NCI-H2227 (cell line): ENCODE measurements at regions not wholly inside any gene's neighbourhood (a gene's known extent, or its start where the extent isn't known, plus 50 kb on each side); places are given as distances from the start of the nearest gene placed in this dataset.
"Not testable (repeated sequence)": the region's sequence is repeated elsewhere in the genome, so short reads cannot be mapped to it uniquely, and the experiment has no call there.

ENCODE experiments used
- DNase-seq: peaks from one replicate; lab custom pipeline; 2025; ENCODE audit not compliant: unreplicated experiment; lab: John Stamatoyannopoulos, UW

DNA sequence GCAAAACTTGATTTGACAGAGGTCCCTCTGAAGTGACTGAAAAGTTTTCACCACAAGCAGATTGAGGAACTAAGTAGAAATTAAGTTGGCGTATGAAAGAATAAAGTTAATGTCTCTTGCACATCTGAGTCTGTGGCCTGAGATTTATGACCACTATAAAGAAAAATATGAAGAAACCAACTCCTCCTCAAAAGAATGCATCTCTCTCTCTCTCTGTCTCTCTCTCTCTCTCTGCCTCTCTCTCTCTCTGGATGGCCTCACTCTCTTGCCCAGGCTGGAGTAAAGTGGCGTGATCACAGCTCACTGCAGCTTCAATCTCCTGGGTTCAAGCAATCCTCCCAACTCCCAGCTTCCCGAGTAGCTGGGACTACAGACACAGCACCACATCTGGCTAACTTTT lies 55.2 kb downstream of the RPL22L1 start:
- DNase-seq, result no peak

DNA sequence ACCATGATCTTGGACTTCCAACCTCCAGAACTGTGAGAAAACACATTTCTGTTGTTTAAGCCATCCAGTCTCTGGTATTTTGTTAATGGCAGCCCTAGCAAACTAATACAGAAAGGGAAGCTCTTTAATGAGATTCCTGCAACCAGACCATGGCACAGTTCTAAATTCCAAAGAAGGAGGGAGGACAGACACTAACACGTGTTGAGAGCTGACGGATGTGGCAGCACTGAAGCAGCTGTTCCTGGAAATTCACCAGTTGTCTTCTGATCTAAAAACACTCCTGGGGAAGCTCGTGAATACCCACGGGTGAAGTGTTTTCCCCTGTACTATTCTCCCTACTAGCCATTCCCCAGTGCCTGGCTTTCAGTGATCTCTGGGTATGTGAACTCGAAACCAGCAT lies 56.7 kb downstream of the RPL22L1 start:
- no peak for DNase-seq

DNA sequence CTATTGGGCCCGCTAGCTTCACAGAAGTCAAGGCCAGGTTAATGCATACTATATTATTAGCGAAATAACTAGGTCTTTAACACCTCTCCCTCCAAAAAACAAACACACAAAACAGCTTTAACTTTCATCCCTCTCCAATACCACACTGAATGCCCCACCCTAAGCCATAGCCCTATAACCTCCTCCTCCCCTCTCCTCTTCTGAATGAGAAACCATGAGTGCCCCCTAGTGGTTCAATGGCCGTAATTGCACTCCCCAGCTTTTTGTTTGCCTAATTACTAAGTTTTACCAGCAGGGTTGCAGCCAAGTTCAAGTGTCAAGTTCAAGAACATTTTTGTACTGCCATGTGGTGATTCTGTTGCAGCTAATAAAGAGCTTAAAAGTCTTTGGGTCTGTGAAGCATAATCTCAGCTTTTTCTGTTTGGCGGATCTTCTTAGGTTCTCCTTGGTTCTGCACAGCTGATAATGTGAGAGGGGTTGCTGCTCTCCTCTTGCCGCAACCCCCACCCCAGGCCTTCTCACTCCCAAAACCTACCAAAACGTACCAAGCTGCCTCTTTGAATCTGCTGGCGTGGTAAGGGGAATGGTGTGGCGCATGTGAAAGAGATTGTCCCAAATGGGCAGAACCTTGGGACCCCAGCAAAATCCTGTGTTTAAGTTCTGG lies 57.9 kb downstream of the RPL22L1 start:
- DNase-seq, result peak; percentile 84

DNA sequence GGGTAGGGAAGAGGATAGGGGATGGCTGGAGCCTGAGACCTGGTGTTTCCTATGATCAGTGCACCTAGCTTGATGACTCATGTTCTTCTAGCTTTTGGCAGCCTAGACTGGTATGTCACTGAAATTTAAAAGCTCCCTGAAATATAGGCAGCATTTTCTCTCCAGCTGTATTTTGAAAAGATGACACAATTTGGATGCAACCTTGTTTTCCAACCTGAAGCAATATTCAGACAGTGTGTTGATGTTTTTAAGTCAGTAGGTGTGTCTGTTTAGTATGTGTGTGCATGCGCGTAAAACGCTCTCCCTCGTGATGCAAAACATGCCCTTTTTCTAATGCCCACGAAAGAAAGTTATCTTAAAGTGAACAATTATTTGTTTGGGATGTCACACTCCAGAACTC lies 58.5 kb downstream of the RPL22L1 start:
- DNase-seq, result no peak

DNA sequence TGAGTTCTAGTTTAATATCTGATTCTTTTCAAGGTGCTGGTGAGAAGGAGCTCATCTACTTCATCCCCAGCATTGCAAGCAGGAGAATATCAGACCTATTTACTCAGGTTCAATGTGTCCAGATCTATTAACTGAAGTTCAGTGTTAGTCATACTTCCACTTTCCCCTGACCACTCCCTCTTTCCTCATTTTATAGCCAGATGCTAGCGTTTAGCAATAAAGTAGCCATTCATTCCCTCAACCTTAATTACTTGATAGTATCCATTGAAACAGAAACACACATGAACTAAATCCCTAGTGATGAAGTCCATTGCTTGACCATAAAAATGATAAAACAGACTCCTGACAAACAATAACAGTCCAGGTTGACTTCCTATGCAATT lies 60.0 kb downstream of the RPL22L1 start:
- no peak for DNase-seq

DNA sequence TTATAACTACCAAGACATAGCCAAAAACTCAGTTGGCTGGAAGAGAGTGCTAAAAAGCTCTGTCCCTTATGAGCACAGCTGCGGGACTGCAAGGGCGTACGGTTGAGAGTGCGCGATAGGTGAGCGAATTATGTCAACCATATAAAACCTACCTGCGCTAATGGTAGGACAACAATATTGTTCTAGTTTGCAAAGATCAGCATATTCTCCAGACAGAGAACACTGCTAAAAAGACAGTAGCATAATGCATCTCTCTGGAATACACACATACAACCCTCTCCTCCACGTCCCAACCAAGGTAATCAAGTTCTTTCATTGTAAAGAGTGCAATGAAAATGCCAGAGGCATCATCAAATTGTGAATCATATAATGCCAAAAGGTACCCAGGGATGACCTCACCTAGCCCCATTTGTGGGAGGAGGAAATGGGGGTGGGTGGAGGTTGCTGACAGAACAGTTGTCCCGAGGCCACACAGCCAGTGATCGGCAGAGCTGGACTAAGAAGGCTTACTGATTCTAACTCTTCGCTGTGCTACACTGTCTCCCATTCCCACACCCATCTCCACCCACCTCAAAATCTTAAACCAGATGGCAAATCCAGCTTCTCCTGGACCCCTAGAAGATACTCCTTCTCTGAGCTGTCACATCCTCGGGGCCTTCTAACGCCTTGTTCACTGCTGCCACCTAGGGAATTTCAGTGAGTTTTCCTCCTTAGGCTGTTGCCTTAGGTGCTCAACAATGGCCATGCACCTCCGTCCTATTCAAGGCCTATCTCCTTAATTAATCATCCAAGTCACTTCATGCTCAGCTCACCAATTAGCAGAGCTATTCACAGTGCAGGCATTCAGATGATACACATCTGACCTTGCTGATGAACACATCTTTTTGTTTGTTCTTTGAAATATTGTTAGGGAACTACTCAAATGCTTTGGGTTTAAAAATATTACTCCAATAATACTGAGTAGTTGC lies 60.7 kb downstream of the RPL22L1 start:
- peak; percentile 54 for DNase-seq

DNA sequence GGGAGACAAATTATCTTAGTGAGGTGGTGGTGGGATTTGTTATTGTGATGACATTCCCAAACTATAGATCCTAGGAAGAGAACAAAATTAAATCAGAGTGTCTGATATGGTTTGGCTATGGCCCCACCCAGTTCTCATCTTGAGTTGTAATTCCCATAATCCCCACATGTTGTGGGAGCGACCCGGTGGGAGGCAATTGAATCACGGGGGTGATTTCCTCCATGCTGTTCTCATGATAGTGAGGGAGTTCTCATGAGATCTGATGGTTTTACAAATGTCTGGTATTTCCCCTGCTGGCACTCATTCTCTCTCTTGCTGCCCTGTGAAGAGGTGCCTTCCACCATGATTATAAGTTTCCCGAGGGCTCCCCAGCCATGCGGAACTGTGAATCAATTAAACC lies 62.0 kb downstream of the RPL22L1 start:
- DNase-seq, result no peak

DNA sequence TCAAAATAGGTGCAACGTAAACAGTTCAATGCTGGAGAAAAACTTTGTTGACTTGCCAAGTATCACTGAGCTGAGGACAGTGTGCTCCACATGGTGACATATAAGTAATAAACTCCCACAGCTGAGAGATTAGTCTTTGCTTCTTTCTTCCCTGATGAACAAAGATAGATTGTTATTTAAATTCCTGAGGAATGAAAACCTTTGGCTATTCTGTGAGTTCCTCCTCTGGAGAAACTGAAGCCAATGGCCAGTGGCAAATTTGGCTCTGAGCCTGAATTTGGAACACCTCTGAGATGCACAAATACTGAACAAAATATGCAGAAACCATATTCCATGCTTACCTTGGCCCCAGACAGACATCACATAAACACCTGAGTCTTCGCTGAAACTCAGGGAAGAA lies 63.3 kb downstream of the RPL22L1 start:
- DNase-seq, result no peak

DNA sequence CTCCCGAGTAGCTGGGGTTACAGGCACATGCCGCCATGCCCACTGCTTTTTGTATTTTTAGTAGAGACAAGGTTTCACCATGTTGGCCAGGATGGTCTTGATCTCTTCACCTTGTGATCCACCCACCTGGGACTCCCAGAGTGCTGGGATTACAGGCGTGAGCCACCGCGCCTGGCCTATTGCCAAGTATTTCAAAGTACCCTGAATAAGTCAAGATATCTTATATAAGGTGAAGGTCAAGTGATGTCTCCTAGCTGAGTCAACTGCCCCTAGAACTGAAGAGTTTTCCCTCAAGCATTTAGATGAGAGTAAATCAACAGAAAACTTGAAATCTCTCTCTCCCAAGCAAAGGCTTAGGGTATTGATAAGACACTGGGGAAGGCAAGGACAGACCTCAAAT lies 63.9 kb downstream of the RPL22L1 start:
- no peak for DNase-seq

DNA sequence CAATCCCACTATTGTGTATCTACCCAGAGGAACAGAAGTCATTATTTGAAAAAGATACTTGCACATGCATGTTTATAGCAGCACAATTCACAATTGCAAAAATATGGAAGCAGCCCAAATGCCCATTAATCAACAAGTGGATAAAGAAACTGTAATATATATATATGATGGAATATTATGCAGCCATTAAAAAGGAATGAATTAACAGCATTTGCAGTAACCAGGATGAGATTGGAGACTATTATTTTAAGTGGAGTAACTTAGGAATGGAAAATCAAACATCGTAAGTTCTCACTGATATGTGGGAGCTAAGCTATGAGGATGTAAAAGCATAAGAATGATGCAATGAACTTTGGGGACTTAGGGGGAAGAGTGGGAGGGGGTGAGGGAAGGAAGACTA lies 64.7 kb downstream of the RPL22L1 start:
- not testable (repeated sequence) for DNase-seq

DNA sequence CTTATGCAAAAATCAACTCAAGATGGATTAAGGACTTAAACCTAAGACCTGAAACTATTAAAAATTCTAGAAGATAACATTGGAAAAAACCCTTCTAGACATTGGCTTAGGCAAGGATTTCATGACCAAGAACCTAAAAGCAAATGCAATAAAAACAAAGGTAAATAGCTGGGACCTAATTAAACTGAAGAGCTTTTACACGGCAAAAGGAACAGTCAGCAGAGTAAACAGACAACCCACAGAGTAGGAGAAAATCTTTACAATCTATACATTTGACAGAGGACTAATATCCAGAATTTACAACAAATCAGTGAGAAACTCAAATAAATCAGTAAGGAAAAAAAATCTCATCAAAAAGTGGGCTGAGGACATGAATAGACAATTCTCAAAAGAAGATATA lies 65.4 kb downstream of the RPL22L1 start:
- not testable (repeated sequence) for DNase-seq

DNA sequence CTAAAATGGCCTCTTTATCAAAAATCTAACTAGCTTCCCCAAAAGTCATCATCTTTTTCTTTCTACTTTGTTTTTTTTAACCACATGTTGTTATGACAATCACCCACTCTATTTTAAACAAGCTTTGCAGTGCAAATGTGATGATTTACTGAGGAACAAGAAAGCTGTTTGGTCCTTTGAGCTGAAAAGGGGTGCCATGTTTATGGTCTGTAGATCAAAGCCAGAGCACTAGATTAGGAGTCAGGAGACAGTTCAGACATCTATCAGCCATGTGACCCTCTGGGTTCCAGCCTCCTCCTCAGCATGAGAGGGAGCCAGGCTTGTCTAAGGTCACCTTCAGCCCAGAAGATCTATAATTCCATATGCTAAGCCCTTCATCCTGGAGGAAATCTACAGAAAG lies 65.9 kb downstream of the RPL22L1 start:
- DNase-seq, result no peak

DNA sequence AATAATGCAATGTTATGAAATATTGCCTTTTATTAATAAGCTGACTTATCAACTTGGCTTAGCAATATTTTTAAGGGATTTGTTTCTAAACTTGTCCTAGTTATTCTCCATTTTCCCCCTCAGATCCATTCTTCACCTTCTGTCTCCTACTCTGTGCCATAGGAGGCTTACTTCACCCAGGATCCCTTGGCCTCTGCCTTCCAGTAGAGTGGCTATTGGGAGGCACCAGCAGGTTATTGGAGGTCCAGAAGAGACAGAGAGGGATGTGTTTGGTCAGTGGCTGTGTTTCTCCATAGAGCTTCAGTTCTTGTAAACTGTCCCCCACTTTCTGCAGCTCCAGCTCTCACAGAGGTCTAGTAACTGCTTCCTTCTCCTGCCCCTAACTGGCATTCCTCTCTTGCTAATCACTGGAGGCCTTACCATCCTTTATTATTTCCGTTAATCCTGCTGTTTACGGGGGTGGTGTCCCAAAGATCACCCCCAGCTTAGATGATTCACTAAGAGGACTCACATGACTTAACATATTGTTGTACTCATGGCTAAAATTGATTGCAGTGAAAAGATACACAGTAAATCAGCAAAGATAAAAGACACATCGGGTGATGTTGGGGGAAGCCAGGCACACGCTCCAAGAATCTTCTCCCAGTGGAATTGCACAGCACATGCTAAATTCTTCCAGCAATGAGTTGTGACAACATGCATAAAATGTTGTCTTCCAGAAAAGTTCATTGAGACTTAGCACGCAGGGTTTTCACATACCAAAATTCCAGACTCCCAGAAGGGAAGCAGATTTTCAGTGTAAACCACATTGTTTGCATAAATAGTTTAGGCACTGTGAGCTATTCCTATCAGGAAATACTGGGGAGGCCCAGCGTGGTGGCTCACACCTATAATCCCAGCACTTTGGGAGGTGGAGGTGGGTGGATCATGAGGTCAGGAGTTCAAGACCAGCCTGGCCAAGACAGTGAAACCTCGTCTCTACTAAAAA lies 67.5 kb downstream of the RPL22L1 start:
- no peak for DNase-seq

DNA sequence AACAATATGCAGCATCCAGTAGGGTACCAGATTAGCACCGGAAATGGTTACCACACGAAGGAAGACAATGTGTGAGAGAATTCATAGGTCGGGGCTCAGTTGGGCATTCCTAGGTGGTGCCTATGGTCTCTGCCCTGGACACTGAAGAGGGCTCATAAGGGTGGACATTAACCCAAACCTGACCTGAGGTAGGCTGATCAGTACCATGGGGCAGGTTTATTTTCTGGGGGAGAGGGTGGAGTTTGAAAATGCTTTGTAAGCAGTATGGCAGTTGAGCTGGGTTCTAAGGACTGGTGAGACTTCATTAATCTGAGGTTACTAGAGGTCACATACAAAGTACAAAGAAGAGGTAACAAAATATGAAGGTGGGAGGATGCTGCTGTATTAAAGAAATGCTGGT lies 68.4 kb downstream of the RPL22L1 start:
- no peak for DNase-seq

DNA sequence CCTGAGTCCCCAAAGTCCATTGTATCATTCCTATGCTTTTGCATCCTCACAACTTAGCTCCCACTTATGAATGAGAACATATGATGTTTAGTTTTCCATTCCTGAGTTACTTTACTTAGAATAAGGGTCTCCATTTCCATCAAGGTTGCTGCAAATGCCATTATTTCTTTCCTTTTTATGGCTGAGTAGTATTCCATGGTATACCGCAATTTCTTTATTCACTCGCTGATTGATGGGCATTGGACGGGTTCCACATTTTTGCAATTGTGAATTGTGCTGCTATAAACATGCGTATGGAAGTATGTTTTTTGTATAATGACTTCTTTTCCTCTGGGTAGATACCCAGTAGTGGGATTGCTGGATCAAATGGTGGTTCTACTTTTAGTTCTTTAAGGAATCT lies 69.7 kb downstream of the RPL22L1 start:
- not testable (repeated sequence) for DNase-seq

DNA sequence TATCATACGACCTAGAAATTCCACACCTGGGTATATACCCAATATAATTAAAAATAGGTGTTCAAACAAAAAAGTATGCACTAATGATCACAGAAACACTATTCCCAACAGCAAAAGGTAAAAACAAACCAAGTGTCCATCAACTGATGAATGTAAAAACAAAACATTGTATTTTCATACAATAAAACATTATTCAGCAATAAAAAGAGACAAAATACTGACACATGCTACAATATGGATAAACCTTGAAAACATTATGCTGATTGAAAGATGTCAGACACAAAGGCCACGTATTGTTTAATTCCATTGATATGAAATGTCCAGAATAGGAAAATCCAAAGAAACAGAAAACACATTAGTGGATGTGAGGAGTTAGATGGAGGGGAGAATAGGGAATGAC lies 71.0 kb downstream of the RPL22L1 start:
- DNase-seq, result no peak

DNA sequence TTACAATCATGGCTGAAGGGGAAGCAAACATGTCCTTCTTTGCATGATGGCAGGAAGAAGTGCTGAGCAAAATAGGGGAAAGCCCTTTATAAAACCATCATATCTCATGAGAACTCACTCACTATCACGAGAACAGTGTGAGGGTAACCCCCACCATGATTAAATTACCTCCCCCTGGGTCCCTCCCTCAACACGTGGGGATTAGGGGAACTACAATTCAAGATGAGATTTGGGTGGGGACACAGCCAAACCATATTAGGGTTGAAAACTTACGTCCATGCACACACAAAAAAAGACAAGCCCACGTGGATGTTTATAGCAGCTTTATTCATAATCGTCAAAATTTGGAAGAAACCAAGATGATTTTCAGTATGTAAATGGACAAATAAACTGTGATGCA lies 72.3 kb downstream of the RPL22L1 start:
- DNase-seq, result no peak

DNA sequence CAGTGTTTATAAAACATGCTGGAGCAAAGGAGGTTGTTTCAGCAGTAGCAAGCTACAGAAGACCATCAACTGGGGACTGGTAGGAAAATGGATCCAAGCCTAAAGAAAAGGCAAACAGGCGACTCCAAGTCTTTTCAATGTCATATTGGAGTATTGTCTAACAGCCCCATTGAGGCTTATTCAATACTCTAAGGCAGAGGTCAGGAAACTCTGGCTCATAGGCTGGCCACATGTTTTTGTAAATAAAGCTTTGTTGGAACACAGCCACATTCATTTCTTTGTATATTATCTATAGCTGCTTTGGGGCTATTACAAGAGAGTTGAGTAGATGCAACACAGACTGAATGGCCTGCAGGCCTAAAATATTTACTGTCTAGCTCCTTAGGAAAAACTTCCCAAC lies 77.5 kb downstream of the RPL22L1 start:
- DNase-seq, result no peak

DNA sequence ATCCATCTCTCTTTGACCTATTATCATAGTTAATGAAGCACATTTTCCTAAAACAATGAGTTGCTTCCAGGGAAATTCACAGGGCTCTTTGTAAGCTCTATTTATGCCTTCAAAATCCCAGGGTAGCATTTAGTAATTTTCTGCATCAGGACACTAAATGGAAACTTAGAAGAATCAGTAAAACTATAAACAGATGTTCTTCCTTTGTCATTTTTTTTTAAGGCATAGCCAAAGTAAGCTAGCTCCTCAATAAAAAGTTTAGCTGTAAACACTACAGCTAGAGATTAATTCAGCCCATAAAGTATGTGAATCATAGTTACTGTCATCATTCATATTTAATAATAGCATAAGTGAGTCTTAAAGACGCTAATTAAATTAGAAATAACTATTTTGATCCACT lies 79.3 kb downstream of the RPL22L1 start:
- DNase-seq, result no peak

DNA sequence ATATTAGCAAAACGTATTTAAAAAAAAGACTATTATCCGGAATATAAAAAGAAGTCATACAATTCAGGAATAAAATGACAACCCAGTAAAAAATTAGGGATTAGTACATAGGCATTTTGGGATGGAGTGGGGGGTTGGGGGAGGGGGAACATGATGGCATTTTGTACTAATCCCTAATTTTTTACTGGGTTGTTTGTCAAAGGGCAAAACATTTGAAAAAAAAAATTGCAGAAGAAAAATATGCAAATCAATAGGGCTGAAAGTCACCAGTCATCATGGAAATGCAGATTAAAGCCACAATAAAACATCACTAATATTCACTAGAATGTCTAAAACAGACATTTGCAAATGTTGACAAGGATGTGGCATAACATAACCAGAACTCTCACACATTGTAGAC lies 82.5 kb downstream of the RPL22L1 start:
- no peak for DNase-seq

DNA sequence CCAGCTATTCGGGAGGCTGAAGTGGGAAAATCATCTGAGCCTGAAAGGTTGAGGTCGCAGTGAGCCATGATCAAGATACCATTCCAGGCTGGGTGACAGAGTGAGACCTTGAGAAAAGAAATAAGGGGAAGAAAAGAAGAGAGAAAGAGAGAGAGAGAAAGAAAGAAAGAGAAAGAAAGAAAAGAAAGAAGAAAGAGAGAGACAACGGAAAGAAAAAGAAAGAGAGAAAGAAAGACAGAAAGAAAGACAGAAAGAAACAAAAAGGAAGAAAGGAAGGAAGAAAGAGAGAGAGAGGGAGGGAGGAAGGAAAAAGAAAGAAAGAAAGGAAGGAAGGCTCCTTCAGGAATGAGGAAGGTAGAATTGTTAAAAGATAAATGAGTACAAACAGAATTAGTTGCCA lies 84.5 kb downstream of the RPL22L1 start:
- no peak for DNase-seq
